GM12892 (cell line): ENCODE measurements at regions not wholly inside any gene's neighbourhood (a gene's known extent, or its start where the extent isn't known, plus 50 kb on each side); places are given as distances from the start of the nearest gene placed in this dataset.

Experiments
- POLR2AphosphoS5 ChIP-seq: IDR thresholded peaks from 2 replicates; pipeline ENCODE4 v1.6.1; 2011; ENCODE audit warnings: low read depth, low read length, control low read depth
- TAF1 ChIP-seq: IDR thresholded peaks from 2 replicates; pipeline ENCODE4 v1.6.1; 2011; ENCODE audit warnings: low read depth, mild to moderate bottlenecking, control low read depth, low read length, borderline replicate concordance

- TF ChIP-seq TAF1 = no peak
- no peak for TF ChIP-seq POLR2AphosphoS5
These were observed 756.3 kb downstream of the NXPH1 start for GRCh38 chr7:9189703-9190102.
